PC-3 (cell line): ENCODE measurements at regions not wholly inside any gene's neighbourhood (a gene's known extent, or its start where the extent isn't known, plus 50 kb on each side); places are given as distances from the start of the nearest gene placed in this dataset.
"Not testable (repeated sequence)": the region's sequence is repeated elsewhere in the genome, so short reads cannot be mapped to it uniquely, and the experiment has no call there.

Experiments
- ATAC-seq: fragments of 200-7000 bp; cut with Tn5 transposase; 2 replicates; pipeline ENCODE4 v1.9.1; 2020; ENCODE audit warnings: mild to moderate bottlenecking, moderate library complexity
- BruUV-seq: library from RNA; stranded (reverse); fragments of 400-500 nt; replicated peaks from 2 replicates; lab custom pipeline; 2021; lab: Mats Ljungman, UMichigan
- CTCF ChIA-PET: fragments of 300-600 bp; sonication (Branson Sonifier 250); formaldehyde crosslinking; loops from one replicate; lab custom pipeline; 2022; ENCODE audit warnings: antibody characterized with exemption; lab: Charles Lee
- POLR2A ChIA-PET: fragments of 300-600 bp; sonication (Branson Sonifier 250); formaldehyde crosslinking; loops from one replicate; lab custom pipeline; 2022; ENCODE audit warnings: antibody characterized with exemption; ENCODE audit not compliant: unreplicated experiment; lab: Charles Lee
- DNase-seq: peaks from one replicate; pipeline ENCODE4 v3.0.0-alpha.2; 2015
- H2AFZ ChIP-seq: fragments of 300-600 bp; sonication (generic); 2 replicates; pipeline ENCODE4 v1.6.0; 2016; ENCODE audit warnings: antibody characterized with exemption, low read length
- H3F3A ChIP-seq: fragments of 300-600 bp; sonication (generic); one replicate; pipeline ENCODE4 v1.6.0; 2017; ENCODE audit warnings: antibody characterized with exemption, low read length, control low read depth, mild to moderate bottlenecking; ENCODE audit not compliant: unreplicated experiment
- H3K27ac ChIP-seq: fragments of 300-600 bp; sonication (generic); 2 replicates; pipeline ENCODE4 v1.5.1; 2016; ENCODE audit warnings: mild to moderate bottlenecking, low read length
- H3K27me3 ChIP-seq: fragments of 300-600 bp; sonication (generic); 2 replicates; pipeline ENCODE4 v1.6.1; 2016; ENCODE audit warnings: low read length, mixed read lengths
- H3K36me3 ChIP-seq: fragments of 300-600 bp; sonication (generic); 2 replicates; pipeline ENCODE4 v1.6.1; 2016; ENCODE audit warnings: low read depth, mixed run types, low read length, mixed read lengths
- H3K4me1 ChIP-seq: fragments of 300-600 bp; sonication (generic); 2 replicates; pipeline ENCODE4 v1.5.1; 2016; ENCODE audit warnings: low read length; ENCODE audit not compliant: insufficient read depth
- H3K4me2 ChIP-seq: fragments of 300-600 bp; sonication (generic); 2 replicates; pipeline ENCODE4 v1.6.0; 2016; ENCODE audit warnings: low read length
- H3K4me3 ChIP-seq: fragments of 300-600 bp; sonication (generic); 2 replicates; pipeline ENCODE4 v1.5.1; 2016; ENCODE audit warnings: mild to moderate bottlenecking, low read length, mixed read lengths
- H3K79me2 ChIP-seq: fragments of 300-600 bp; sonication (generic); 2 replicates; pipeline ENCODE4 v1.6.1; 2017; ENCODE audit warnings: low read length, mixed read lengths
- H3K9ac ChIP-seq: fragments of 300-600 bp; sonication (generic); 2 replicates; pipeline ENCODE4 v1.6.0; 2016; ENCODE audit warnings: mild to moderate bottlenecking, low read length
- H3K9me2 ChIP-seq: fragments of 300-600 bp; sonication (generic); replicated peaks from 2 replicates; pipeline ENCODE4 v1.6.1; 2016; ENCODE audit warnings: mixed run types, low read length, mixed read lengths
- H3K9me3 ChIP-seq: fragments of 300-600 bp; sonication (generic); 2 replicates; pipeline ENCODE4 v1.6.1; 2016; ENCODE audit warnings: low read length, mixed read lengths
- H4K20me1 ChIP-seq: fragments of 300-600 bp; sonication (generic); 2 replicates; pipeline ENCODE4 v1.6.1; 2016; ENCODE audit warnings: low read length, mixed read lengths
- CTCF ChIP-seq: fragments of 300-600 bp; sonication (generic); conservative IDR thresholded peaks from 2 replicates; pipeline ENCODE4 v1.5.1; 2017; ENCODE audit warnings: antibody characterized with exemption, low read depth, mild to moderate bottlenecking, low read length
- EZH2 ChIP-seq: fragments of 300-600 bp; sonication (generic); IDR thresholded peaks from one replicate; pipeline ENCODE4 v1.6.1; 2017; ENCODE audit warnings: antibody characterized with exemption, mild to moderate bottlenecking, low read length; ENCODE audit not compliant: unreplicated experiment
- EZH2phosphoT487 ChIP-seq: fragments of 300-600 bp; sonication (generic); IDR thresholded peaks from 2 replicates; pipeline ENCODE4 v1.6.1; 2018; ENCODE audit warnings: mild to moderate bottlenecking, antibody characterized with exemption, low read length, borderline replicate concordance
- intact Hi-C: fragments of 100-400 bp; cut with micrococcal nuclease; formaldehyde crosslinking; loops from 2 replicates; pipeline ENCODE4 v1.9.0; 2023

- BruUV-seq = no TSS peak
- no peak for DNase-seq
- H3K4me2 ChIP-seq = no peak overlapping the region
- H3K79me2 ChIP-seq = no peaks in the 10 kb centered on the region
- H3K27ac ChIP-seq = no peak overlapping the region
- H3K36me3 ChIP-seq = no peaks in the 10 kb centered on the region
- no peak for ATAC-seq
- ChIA-PET CTCF (no interaction called here), POLR2A (no interaction called here)
- no peak overlapping the region for H2AFZ ChIP-seq
- TF ChIP-seq EZH2 (no peak), EZH2phosphoT487 (no peak), CTCF (no peak)
- H3K9me2 ChIP-seq = no peaks in the 10 kb centered on the region
- H3F3A ChIP-seq = no peaks in the 10 kb centered on the region
- intact Hi-C loops = no loop called here
- no peak overlapping the region for H3K9ac ChIP-seq
- no peaks in the 10 kb centered on the region for H4K20me1 ChIP-seq
- no peaks in the 10 kb centered on the region for H3K27me3 ChIP-seq
- H3K4me3 ChIP-seq = no peak overlapping the region
- H3K9me3 ChIP-seq = no peaks in the 10 kb centered on the region
- H3K4me1 ChIP-seq = no peaks in the 10 kb centered on the region
Measured at GRCh38 chr12:73225371-73225937, 953.3 kb downstream of the TRHDE start.

- CTCF ChIA-PET = no interaction called here
- Histone ChIP-seq H3K4me3 (no peak overlapping the region), H2AFZ (no peak overlapping the region), H4K20me1 (no peaks in the 10 kb centered on the region), H3K9me3 (no peaks in the 10 kb centered on the region), H3K9ac (no peak overlapping the region), H3K36me3 (no peaks in the 10 kb centered on the region), H3K9me2 (no peaks in the 10 kb centered on the region), H3K27me3 (no peaks in the 10 kb centered on the region), H3K27ac (no peak overlapping the region), H3K4me1 (no peaks in the 10 kb centered on the region), H3K79me2 (no peaks in the 10 kb centered on the region), H3F3A (no peaks in the 10 kb centered on the region), H3K4me2 (no peak overlapping the region)
- DNase-seq (no peak), ATAC-seq (no peak)
- intact Hi-C loops = no loop called here
- POLR2A ChIA-PET = interaction anchor here (0.7 kb wide), 1 partner anchor 336 kb away, joined by 5 read pairs; no protein-coding TSS in a partner anchor
- no peak for TF ChIP-seq CTCF
- TF ChIP-seq EZH2 = no peak
- TF ChIP-seq EZH2phosphoT487 = no peak
- BruUV-seq = no TSS peak
Measured at GRCh38 chr12:73225941-73226340, 953.8 kb downstream of the TRHDE start.

- TF ChIP-seq CTCF (no peak), EZH2 (no peak), EZH2phosphoT487 (no peak)
- no peaks in the 10 kb centered on the region for H4K20me1 ChIP-seq
- ATAC-seq = no peak
- no peaks in the 10 kb centered on the region for H3K79me2 ChIP-seq
- no peak overlapping the region for H3K9ac ChIP-seq
- intact Hi-C loops = no loop called here
- no peaks in the 10 kb centered on the region for H3K4me1 ChIP-seq
- no peak overlapping the region for H3K4me2 ChIP-seq
- H2AFZ ChIP-seq = no peak overlapping the region
- no peak overlapping the region for H3K27ac ChIP-seq
- H3K9me3 ChIP-seq = no peaks in the 10 kb centered on the region
- H3K27me3 ChIP-seq = no peaks in the 10 kb centered on the region
- no peaks in the 10 kb centered on the region for H3F3A ChIP-seq
- DNase-seq = peak; percentile 14
- H3K36me3 ChIP-seq = no peaks in the 10 kb centered on the region
- no peak overlapping the region for H3K4me3 ChIP-seq
- POLR2A ChIA-PET = interaction anchor here (0.7 kb wide), 1 partner anchor 335 kb away, joined by 5 read pairs; no protein-coding TSS in a partner anchor
- no peaks in the 10 kb centered on the region for H3K9me2 ChIP-seq
- CTCF ChIA-PET = no interaction called here
- BruUV-seq = no TSS peak
Measured at GRCh38 chr12:73226593-73226992, 954.4 kb downstream of the TRHDE start.

- ATAC-seq, H3K9me2 ChIP-seq, BruUV-seq, H3K4me1 ChIP-seq, H2AFZ ChIP-seq, H3K4me2 ChIP-seq, intact Hi-C loops, DNase-seq, H3K4me3 ChIP-seq, H3K27ac ChIP-seq, H3K79me2 ChIP-seq, H3K9me3 ChIP-seq, H3K27me3 ChIP-seq, CTCF ChIA-PET, H3K9ac ChIP-seq, H3F3A ChIP-seq, POLR2A ChIA-PET, H4K20me1 ChIP-seq, H3K36me3 ChIP-seq: not testable (repeated sequence)
Measured at GRCh38 chr12:73228828-73229227, 956.7 kb downstream of the TRHDE start.
